Stimulated activated CD8-positive, alpha-beta memory T cell treated with anti-CD3 and anti-CD28 coated beads, Interleukin-4, amount 100 ng/mL, for 1 hour (primary cell): ENCODE measurements at regions not wholly inside any gene's neighbourhood (a gene's known extent, or its start where the extent isn't known, plus 50 kb on each side); places are given as distances from the start of the nearest gene placed in this dataset.
"Not testable (repeated sequence)": the region's sequence is repeated elsewhere in the genome, so short reads cannot be mapped to it uniquely, and the experiment has no call there.

Experiments used
- DNase-seq, 2 donors: peaks; one replicate each; pipeline ENCODE4 v3.0.0-alpha.2; 2020; ENCODE audit warnings: low read depth in 2 of 2, low spot score in 1 of 2

GRCh38 chr2:83014462-83014861 lies 1444.6 kb downstream of the SUCLG1 start:
- DNase-seq, result no peak

- DNase-seq, result no peak
Observed at GRCh38 chr2:83006961-83007360, 1452.1 kb downstream of the SUCLG1 start.

- no peak for DNase-seq
Observed at GRCh38 chr2:83003555-83003954, 1455.5 kb downstream of the SUCLG1 start.

GRCh38 chr2:83002706-83003105 lies 1456.4 kb downstream of the SUCLG1 start:
- DNase-seq, result no peak

- no peak for DNase-seq
Observed at GRCh38 chr2:82998781-82999180, 1460.3 kb downstream of the SUCLG1 start.

GRCh38 chr2:82996217-82996616 lies 1462.9 kb downstream of the SUCLG1 start:
- DNase-seq, result no peak

- DNase-seq, result no peak
Observed at GRCh38 chr2:82994151-82994550, 1464.9 kb downstream of the SUCLG1 start.

- no peak for DNase-seq
Observed at GRCh38 chr2:82993609-82994008, 1465.5 kb downstream of the SUCLG1 start.

GRCh38 chr2:82992968-82993367 lies 1466.1 kb downstream of the SUCLG1 start:
- DNase-seq, result no peak

- DNase-seq, result not testable (repeated sequence)
Observed at GRCh38 chr2:82987706-82988105, 1471.4 kb downstream of the SUCLG1 start.

GRCh38 chr2:82986899-82987298 lies 1472.2 kb downstream of the SUCLG1 start:
- DNase-seq, result no peak

- DNase-seq, result no peak
Observed at GRCh38 chr2:82985572-82986197, 1473.4 kb downstream of the SUCLG1 start.

- DNase-seq, result no peak
Observed at GRCh38 chr2:82968358-82968757, 1490.7 kb downstream of the SUCLG1 start.

GRCh38 chr2:82964341-82964740 lies 1494.7 kb downstream of the SUCLG1 start:
- no peak for DNase-seq

- no peak for DNase-seq
Observed at GRCh38 chr2:82959727-82960126, 1499.4 kb downstream of the SUCLG1 start.

GRCh38 chr2:82954868-82955267 lies 1504.2 kb downstream of the SUCLG1 start:
- DNase-seq, result no peak

- no peak for DNase-seq
Observed at GRCh38 chr2:82939211-82939610, 1519.9 kb downstream of the SUCLG1 start.

- DNase-seq, result not testable (repeated sequence)
Observed at GRCh38 chr2:82938321-82938845, 1520.7 kb downstream of the SUCLG1 start.

- no peak for DNase-seq
Observed at GRCh38 chr2:82913566-82913965, 1545.5 kb downstream of the SUCLG1 start.

- no peak for DNase-seq
Observed at GRCh38 chr2:82896117-82896516, 1563.0 kb downstream of the SUCLG1 start.

- DNase-seq, result no peak
Observed at GRCh38 chr2:82893190-82893589, 1565.9 kb downstream of the SUCLG1 start.

- no peak for DNase-seq
Observed at GRCh38 chr2:82879803-82880202, 1579.3 kb downstream of the SUCLG1 start.

- no peak for DNase-seq
Observed at GRCh38 chr2:82875858-82876257, 1583.2 kb downstream of the SUCLG1 start.
